Stimulated activated CD8-positive, alpha-beta memory T cell treated with anti-CD3 and anti-CD28 coated beads, Interleukin-2, amount 100 ng/mL, for 48 hours (primary cell): ENCODE measurements at regions not wholly inside any gene's neighbourhood (a gene's known extent, or its start where the extent isn't known, plus 50 kb on each side); places are given as distances from the start of the nearest gene placed in this dataset.
A peak's percentile ranks its signal among the peaks of the same experiment; 100 is the strongest.
"Not testable (repeated sequence)": the region's sequence is repeated elsewhere in the genome, so short reads cannot be mapped to it uniquely, and the experiment has no call there.

Experiments
- DNase-seq, 2 donors: peaks; one replicate each; pipeline ENCODE4 v3.0.0-alpha.2; 2020; ENCODE audit warnings: low read depth in 2 of 2

DNA sequence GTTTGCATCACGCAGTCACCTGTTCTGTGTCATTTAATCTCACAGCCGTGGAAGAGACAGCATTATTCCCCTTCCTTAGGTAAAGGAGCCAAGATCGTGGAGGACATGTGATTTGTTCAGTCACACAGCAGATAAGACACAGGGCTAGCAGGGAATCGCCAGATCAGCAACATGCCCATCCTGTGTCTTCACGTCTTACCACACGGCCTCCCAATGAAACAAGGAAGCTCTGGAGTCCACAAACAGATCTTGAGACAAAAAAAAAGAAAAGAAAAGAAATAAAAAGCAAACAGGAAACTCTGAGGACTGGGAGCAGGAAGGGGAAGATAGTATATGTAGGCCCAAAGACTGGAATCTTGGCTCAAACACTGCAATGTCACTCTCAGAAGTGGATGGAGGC lies 155.3 kb downstream of the ADSS2 start:
- no peak for DNase-seq

DNA sequence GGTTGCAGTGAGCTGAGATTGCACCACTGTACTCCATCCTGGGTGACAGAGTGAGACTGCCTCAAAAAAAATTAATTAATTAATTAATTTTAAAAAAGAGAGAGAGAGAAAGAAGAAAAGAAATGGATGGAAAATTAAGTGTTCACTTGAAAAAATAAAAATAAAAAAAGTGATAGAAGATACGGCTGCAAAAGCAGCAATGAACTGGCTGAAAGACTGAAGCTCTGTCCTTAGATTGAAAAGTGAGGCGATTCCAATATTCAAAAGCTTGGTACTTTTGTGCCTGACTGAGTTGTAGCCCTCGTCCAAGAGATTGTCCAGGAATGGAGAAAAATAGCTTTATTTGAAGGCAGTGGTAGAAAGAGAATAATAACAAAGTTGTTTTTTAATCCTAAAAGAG lies 154.6 kb downstream of the ADSS2 start:
- no peak for DNase-seq

DNA sequence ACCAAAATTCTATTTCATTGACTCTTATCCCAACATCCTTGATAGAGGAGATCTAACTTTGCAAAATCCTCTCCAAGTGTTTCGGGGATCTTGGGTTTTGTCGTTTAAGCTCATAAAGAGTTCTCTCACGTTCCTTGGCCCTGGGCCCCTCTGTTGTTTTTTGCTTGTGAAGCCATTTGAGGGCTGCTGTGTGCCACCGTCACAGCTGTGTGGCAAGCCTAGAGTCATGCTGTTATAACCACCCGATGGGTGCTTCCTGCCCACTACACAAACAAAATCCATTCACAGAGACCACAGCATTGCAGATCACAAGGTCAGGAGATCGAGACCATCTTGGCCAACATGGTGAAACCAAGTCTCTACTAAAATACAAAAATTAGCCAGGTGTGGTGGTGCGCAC lies 154.1 kb downstream of the ADSS2 start:
- no peak for DNase-seq

DNA sequence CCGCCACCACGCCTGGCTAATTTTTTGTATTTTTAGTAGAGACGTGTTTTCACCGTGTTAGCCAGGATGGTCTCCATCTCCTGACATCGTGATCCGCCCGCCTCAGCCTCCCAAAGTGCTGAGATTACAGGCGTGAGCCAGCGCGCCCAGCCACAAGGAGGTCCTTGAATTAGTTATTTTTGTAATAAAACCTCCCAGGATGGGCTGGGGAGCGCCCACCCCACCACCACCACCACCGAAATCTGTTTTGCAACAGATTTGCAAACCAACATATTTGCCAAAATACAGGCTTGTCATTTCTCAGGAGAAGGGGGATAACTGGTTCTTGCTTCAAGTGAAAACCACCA lies 151.7 kb downstream of the ADSS2 start:
- DNase-seq, result not testable (repeated sequence)

DNA sequence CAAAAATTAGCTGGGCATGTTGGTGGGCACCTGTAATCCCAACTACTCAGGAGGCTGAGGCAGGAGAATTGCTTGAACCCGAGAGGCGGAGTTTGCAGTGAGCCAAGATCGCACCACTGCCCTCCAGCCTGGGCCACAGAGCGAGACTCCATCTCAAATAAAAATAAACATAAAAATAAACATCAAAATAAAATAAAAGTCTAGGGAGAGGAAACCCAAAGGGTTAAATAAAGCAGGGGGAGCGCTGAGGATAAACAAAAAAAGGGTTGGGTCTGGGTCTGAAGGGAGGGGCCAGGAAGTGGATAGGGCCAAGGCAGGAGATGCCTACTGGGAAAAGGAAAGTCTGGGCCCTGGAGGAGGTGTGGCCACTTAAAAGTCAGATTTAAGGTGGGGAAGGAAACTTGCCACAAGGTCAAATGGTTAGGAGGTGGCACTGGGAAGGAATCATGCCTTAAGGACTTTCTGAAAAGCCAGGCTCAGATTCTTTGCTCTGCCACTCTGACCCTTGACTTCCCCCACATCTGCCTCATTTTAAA lies 150.0 kb downstream of the ADSS2 start:
- DNase-seq, result no peak

DNA sequence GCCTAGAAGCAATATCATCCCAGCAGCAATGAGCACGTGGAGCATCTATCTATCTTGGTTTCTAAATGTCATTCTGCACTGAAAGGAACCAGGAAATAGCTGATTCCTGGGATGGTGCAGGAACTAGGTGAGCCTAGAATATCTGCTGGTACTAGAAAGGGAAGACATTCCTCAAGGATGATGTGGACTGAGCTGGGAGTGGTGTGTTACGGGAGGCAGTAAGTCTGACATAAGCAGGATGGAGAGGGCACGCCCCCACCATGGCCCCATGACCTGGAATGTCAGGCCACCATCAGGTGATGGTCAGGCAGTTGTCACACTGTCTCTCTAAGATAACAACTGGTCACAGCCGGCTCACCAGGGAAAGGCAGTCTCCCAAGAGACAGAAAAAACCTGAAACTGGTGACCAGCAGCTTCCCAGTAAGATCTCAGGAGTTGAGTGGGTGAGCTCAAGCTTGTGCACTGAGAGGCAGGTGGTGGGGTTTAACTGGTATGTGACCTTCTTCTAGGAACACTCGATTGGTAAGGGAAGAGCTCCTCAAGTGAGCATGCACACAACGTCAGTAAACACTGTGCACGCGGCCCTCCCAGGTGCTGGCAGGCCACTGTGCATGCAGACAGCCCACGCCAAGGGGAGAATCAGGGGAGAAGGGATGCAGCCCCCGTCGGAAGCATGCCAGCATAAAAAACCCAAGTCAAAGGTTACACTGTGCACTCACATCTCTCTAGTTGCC lies 148.7 kb downstream of the ADSS2 start:
- no peak for DNase-seq

DNA sequence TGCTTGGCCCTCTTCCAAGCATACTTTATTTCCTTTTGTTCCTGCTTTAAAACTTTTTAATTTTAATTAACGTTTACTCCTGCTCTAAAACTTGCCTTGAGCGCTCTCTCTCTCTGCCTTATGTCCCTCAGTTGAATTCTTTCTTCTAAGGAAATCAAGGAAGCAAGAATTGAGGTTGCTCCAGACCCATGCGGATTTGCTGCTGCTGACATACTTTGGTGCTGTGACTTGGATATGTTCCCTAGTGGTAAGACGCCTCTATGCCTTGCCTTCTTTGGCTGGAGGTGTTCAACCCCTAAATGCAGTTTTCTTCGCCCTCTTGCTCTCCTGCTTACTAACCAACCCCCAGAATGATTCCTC lies 148.1 kb downstream of the ADSS2 start:
- no peak for DNase-seq

DNA sequence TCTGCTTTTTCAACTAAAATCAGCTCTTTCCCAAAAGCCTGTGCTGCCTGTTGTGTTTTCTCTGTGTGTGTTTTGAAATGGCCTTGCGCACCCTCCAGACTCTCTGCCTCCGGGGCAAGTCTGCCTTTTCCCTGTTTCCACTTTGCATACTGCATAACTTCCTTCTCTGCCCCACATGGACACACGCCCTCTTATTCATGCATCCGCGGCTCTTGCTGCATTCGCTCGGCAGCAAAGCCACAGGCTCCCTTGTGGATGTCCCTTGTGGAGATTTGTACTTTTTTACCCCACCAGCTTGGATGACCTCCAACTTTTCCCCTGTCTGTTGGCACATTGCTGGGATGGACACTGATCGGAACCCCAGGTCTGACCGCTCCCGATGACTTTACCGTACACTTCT lies 147.6 kb downstream of the ADSS2 start:
- DNase-seq, result no peak

DNA sequence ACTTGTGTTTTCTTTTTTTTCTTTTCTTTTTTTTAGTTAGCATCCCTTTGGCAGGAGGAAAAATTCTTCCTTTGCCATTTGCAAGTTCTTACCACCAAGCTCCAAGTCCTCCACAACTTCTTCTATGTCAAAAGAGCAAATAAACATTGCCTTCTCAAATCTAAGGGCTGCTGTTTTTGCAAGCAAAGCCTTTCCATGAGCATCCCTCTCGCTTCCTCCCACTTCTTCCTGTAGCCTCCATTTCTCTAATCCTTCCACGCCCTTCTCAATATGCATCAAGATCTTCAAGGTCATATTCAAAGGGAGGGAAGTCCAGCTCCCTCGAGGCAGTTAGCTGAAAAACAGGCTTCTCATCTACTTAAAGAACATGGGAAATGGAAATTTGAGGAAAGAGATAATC lies 147.1 kb downstream of the ADSS2 start:
- no peak for DNase-seq

DNA sequence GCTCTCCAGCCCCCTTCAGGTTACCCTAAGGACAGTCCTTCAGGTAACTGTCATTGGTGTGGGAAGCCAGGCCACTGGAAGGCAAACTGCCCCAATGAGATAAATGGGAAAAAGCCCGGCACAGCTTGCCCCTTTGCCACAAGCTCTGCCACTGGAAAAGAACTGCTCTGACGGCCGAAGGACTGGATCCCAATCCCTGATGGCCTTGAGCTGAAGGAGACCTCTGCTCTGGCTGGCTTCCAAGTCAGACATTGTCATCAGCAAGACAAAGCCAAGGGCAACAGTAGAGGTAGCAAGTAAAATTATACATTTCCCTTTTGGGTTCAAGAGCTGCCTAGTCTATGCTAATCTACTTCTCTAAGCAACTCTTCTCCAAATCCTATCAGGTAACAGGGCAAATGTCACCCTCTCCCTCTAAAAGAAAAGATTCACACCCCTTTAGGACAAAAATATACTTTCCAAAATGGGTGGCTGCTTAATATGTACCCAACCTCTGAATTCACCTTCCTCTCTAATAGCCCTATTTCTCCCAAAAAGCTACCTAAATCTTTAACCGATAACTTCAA lies 145.8 kb downstream of the ADSS2 start:
- no peak for DNase-seq

DNA sequence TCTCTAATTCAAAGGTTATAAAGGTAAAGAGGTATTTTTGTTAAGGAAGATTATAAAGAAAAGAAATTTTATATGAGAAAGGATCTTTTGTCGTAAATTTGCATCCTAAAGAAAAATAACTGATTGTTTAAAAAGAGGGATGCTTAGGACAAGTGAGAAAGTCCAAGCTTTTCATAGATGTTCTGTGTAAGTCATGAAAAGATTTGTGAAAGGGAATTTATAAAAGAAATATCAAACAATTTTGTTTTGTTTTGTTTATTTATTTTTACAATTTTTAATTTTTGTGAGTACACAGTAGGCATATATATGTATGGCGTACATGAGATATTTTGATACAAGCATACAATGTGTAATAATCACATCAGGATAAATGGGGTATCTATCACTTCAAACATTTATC lies 145.2 kb downstream of the ADSS2 start:
- no peak for DNase-seq

DNA sequence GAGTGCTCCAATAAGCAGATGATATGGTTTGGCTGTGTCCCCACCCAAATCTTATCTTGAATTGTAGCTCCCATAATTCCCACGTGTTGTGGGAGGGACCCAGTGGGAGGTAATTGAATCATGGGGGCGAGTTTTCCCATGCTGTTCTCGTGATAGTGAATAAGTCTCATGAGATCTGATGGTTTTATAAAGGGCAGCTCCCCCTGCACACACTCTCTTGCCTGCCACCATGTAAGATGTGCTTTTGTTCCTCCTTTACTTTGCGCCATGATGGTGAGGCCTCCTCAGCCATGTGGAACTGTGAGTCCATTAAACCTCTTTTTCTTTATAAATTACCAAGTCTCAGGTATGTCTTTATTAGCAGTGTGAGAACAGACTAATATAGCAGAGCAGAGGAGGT lies 142.5 kb downstream of the ADSS2 start:
- DNase-seq, result not testable (repeated sequence)

DNA sequence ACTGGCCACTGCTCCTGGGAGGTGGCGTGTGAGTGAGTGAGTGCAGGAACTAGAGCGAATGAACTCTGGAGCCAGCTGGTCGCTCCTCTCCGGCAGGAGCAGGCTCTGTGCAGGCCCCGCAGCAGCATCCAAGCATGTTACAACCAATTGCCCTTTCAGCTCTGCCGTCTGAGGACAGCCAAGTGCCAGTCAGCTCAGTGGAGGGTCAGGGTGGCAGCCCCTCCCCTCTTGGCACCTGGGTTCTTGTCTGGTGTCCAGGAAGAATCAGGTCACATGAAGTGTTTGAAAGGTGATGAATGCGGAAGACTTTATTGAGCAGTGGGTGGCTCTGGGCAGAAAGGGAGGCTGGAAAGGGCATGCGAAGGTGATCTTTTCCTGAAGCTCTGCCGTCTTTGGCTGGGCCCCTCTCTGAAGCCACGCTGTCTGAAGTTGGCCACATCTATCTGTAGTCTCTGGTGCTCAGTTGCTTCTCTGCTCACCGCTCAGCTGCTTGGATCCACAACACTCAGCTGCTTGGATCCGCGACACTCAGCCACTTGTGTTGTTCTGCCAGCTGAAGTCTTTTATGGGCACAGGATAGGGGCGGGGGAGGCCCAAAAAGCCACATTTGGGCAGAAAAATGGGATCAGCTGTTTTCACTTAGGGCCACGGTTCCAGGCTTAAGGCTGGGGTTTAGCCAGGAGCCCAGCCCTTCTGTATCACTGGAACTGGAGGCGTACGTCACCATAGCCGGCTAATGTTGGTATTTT lies 139.8 kb downstream of the ADSS2 start:
- DNase-seq, result no peak

DNA sequence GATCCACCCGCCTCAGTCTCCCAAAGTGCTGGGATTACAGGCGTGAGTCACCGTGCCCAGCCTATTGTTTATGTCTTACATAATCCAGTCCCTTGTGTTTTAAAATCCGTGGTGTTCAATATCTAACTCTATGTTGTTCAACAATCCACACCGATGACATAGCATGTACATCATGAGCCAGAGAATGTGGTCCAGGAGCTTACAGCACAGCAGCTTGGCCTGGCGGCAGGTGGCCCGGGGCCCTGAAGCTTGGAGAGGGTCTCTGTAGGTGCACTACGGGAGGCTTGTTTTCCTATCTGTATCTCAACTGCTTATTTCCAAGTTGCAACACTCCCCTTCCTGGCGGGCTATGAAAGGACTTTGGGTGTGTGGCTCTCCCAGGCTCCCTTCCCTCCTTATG lies 138.4 kb downstream of the ADSS2 start:
- no peak for DNase-seq

DNA sequence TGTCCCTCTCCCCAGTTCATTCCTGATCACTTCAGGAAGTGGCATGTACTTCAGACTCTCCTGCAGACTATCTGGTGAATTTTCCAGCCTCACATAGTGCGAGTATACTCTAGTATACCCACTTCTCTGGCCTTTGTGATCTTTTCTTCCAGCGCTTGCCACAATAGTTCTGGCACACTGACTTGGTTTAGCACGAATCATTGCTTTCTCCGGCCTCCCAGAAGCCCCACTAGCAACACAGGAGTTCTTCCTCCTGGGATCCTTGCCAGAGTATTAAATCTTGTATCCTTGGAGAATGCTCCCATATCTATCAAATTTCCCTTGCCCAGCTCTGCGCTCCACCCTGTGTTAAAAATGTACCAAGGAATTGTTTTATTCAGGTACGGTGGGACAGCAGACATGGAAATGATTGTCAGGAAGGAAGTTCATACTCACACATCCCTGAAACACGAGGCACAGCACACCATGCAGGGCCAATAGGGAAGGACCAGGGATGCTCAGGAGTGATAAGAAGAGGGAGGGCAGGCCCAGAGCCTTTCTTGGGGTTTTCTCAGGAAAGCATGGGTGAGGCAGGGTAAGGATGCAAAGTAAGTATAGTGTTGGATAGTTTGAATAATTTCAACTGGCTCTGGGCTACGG lies 136.7 kb downstream of the ADSS2 start:
- DNase-seq, result no peak

DNA sequence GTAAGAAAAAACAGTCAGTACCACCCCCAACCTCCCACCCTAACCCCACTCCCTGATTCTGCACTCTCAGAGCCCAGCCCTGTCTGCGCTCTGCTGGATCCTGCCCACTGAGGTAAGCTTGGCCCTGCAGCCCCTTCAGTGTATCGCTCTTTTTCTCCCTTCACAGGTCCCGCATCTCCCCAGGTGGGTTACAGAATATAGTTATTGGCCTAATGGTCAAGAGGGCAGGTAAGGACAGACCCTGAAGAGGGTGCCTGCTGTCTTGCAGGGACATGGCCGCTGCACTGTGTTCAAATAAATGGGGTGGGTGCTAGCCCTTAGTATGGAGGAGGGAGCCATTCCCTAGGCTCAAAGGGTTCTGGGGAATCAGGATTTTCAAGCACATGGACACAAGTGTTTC lies 135.7 kb downstream of the ADSS2 start:
- DNase-seq, result no peak

DNA sequence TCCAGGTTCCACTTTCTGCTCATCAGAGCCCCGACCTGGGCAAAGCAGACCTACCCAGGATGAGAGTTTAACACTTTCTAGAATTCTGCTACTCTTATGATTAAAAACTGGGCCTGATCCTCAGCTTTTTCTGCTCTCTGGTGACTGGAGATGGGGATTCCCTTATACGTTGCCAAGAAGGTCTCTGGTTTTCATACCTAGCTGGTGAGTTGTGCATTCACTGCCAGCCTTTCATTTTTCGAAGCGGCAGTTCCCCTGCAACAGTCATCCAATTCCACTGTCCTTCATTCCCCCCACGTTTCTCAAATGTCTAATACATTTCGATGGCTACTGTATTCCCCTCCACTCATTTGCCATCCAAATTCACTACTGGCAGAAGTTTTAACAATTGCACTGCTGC lies 135.3 kb downstream of the ADSS2 start:
- no peak for DNase-seq

DNA sequence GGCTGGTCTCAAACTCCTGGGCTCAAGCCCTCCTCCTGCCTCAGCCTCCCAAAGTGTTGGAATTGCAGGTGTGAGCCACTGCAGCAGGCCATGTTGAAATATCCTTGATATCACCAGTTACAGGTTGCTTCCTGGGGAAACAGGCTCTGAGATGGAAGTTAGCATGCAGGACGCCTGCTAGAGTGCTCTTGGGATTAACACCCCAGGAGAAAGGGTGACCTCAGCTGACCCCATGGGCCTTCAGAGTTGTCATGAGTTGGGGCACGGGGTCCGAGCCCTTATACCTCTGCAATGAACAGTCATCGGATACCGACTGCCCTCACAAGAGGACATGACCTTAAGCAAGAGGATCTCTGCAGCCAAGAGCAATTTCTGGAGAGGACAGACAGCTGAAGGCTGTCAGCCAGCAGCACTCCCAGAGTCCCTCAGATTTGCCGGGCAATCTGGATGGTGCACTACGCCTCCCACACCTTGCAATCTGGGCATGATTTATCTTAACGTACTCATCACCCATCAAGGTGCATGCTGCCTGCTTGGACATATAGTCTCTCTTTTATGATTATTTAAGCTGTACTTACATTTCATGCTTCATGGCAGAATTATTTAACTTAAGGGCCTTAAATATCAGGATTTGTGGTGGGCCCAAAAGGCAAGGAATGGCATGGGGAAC lies 134.6 kb downstream of the ADSS2 start:
- no peak for DNase-seq

DNA sequence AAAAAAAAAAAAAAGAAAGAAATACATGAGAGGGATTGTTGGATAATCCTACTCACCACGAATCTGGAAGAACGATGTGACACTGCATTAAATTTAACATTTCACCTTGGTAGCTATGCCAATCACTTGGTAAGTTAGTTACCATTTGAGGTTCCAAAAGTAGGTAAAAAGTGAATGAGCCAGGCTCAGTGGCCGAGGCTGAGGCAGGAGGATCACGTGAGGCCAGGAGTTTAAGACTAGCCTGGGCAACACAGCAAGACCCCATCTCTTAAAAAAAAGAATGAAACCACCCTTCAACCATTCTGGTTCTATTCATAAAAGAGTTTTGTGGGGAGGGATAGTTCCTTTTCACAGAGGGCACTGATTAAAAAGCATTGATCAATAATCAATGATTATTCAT lies 133.6 kb downstream of the ADSS2 start:
- DNase-seq, result no peak

DNA sequence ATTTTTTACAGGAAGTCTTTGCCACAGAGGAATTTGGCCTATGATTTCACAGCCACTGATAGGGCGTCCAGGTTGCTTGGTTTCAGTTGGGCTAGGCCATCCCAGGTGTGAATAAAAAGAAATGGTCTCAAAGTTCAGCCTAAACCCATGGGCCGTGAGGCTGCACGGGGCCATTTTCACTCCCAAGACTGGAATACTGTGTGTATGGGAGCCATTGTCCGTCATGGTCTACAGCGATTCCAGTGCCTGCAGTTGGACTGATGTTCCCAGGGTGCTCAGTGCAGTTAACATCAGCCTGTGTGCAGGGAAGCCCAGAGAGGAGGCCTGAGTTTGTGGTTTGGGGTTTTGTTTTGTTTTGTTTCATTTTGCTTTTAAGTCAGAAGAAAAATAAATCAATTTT lies 133.2 kb downstream of the ADSS2 start:
- DNase-seq, result no peak

DNA sequence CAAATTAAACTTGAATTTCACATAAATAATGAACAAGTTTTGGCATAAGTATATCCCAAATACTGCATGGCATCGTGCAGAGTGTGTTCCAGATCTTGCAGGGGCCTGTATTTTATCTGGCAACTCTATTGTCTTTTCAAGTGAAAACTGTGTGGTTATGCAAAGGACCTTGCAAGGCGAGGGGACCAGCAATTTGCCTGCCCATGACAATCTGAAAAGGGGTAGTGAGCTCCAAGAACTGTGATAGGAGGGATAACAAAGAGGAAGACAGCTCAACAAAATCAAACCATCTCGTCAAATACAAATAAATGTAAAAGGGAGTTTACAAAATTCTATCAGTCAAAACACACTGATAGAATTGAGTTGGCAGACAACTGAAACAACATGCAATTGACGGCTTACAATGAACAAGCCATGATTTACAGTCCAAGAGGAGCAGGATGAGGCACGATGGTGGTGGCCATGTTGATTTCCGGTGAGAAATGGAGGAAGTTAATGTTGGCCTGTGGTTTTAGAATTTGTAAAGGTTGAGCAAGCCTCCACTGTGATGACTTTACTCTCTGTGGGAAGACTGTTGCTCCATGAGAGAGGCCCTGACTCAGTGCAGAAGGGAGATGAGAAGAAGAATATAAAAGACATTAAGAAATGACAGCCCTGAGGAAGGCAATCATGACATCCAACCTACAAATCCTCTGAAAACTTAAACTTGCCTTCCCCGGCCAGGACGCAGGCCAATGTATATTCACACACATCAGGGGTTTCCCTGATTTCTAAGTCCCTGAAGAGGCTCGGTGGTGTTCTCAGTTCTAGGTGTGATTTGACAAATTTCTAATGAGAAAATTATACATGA lies 132.2 kb downstream of the ADSS2 start:
- peak; percentile 13 to 30 for DNase-seq
